SK-N-SH treated with all-trans-retinoic acid at 6 μM for 48 hours (cell line): ENCODE measurements at regions not wholly inside any gene's neighbourhood (a gene's known extent, or its start where the extent isn't known, plus 50 kb on each side); places are given as distances from the start of the nearest gene placed in this dataset.
"Not testable (repeated sequence)": the region's sequence is repeated elsewhere in the genome, so short reads cannot be mapped to it uniquely, and the experiment has no call there.

Source experiments
- ATAC-seq: fragments of 200-7000 bp; cut with Tn5 transposase; 3 replicates; pipeline ENCODE4 v1.9.1; 2020; ENCODE audit warnings: mild to moderate bottlenecking, moderate library complexity
- ARNTL ChIP-seq: fragments of 450-650 bp; formaldehyde crosslinking; IDR thresholded peaks from 2 replicates; pipeline ENCODE4 v1.5.0; 2020; ENCODE audit warnings: low read depth, mild to moderate bottlenecking, moderate library complexity, borderline replicate concordance
- BACH2 ChIP-seq: fragments of 250-450 bp; sonication (Bioruptor Pico); IDR thresholded peaks from 2 replicates; pipeline ENCODE4 v1.9.0; 2021; ENCODE audit warnings: mild to moderate bottlenecking, borderline replicate concordance
- CSDC2 ChIP-seq: fragments of 250-450 bp; sonication (Bioruptor Pico); IDR thresholded peaks from 2 replicates; pipeline ENCODE4 v1.5.0; 2020; ENCODE audit warnings: mild to moderate bottlenecking, moderate library complexity
- CSRNP3 ChIP-seq: fragments of 250-450 bp; sonication (Bioruptor Pico); IDR thresholded peaks from 2 replicates; pipeline ENCODE4 v1.5.1; 2021; ENCODE audit warnings: mild to moderate bottlenecking, moderate library complexity
- ESRRG ChIP-seq: fragments of 250-450 bp; sonication (Bioruptor Pico); IDR thresholded peaks from 2 replicates; pipeline ENCODE4 v1.6.1; 2021; ENCODE audit warnings: mild to moderate bottlenecking
- GLIS3 ChIP-seq: fragments of 250-450 bp; sonication (Bioruptor Pico); IDR thresholded peaks from 2 replicates; pipeline ENCODE4 v1.5.0; 2020; ENCODE audit warnings: mild to moderate bottlenecking, moderate library complexity
- ISL1 ChIP-seq: fragments of 250-450 bp; sonication (Bioruptor Pico); IDR thresholded peaks from 2 replicates; pipeline ENCODE4 v2.1.2; 2022; ENCODE audit warnings: mild to moderate bottlenecking, moderate library complexity
- OSR1 ChIP-seq: fragments of 250-450 bp; sonication (Bioruptor Pico); IDR thresholded peaks from 2 replicates; pipeline ENCODE4 v1.8.0; 2022; ENCODE audit warnings: moderate library complexity, mild to moderate bottlenecking, inconsistent platforms
- PATZ1 ChIP-seq: fragments of 250-450 bp; sonication (Bioruptor Pico); IDR thresholded peaks from 2 replicates; pipeline ENCODE4 v1.8.0; 2020; ENCODE audit warnings: mild to moderate bottlenecking, moderate library complexity, borderline replicate concordance
- POU6F1 ChIP-seq: fragments of 250-450 bp; sonication (Bioruptor Pico); IDR thresholded peaks from 2 replicates; pipeline ENCODE4 v1.8.0; 2021; ENCODE audit warnings: low read depth, mild to moderate bottlenecking, moderate library complexity, borderline replicate concordance
- PPARA ChIP-seq: fragments of 250-450 bp; sonication (Bioruptor Pico); IDR thresholded peaks from 2 replicates; pipeline ENCODE4 v1.5.0; 2020; ENCODE audit warnings: mild to moderate bottlenecking, borderline replicate concordance
- RARB ChIP-seq: fragments of 250-450 bp; sonication (Bioruptor Pico); IDR thresholded peaks from 2 replicates; pipeline ENCODE4 v1.8.0; 2021; ENCODE audit warnings: mild to moderate bottlenecking, moderate library complexity
- TCF4 ChIP-seq: fragments of 250-450 bp; sonication (Bioruptor Pico); IDR thresholded peaks from 2 replicates; pipeline ENCODE4 v1.8.0; 2021; ENCODE audit warnings: mild to moderate bottlenecking, moderate library complexity, borderline replicate concordance
- TOX ChIP-seq: fragments of 250-450 bp; sonication (Bioruptor Pico); IDR thresholded peaks from 2 replicates; pipeline ENCODE4 v1.8.0; 2021; ENCODE audit warnings: mild to moderate bottlenecking, moderate library complexity, borderline replicate concordance
- TSHZ2 ChIP-seq: fragments of 250-450 bp; sonication (Bioruptor Pico); IDR thresholded peaks from 2 replicates; pipeline ENCODE4 v1.5.0; 2020; ENCODE audit warnings: mild to moderate bottlenecking, moderate library complexity
- ZC3H10 ChIP-seq: fragments of 250-450 bp; sonication (Bioruptor Pico); IDR thresholded peaks from 2 replicates; pipeline ENCODE4 v1.5.1; 2021; ENCODE audit warnings: mild to moderate bottlenecking, moderate library complexity
- ZFP3 ChIP-seq: fragments of 250-450 bp; sonication (Bioruptor Pico); IDR thresholded peaks from 2 replicates; pipeline ENCODE4 v1.5.0; 2020; ENCODE audit warnings: mild to moderate bottlenecking, moderate library complexity
- ZFP30 ChIP-seq: fragments of 450-650 bp; formaldehyde crosslinking; IDR thresholded peaks from 2 replicates; pipeline ENCODE4 v1.5.0; 2022; ENCODE audit warnings: mild to moderate bottlenecking, moderate library complexity
- ZNF565 ChIP-seq: fragments of 450-650 bp; formaldehyde crosslinking; conservative IDR thresholded peaks from 2 replicates; pipeline ENCODE4 v1.5.0; 2020; ENCODE audit warnings: low read depth, mild to moderate bottlenecking, moderate library complexity
- ZNF70 ChIP-seq: fragments of 450-650 bp; formaldehyde crosslinking; IDR thresholded peaks from 2 replicates; pipeline ENCODE4 v1.5.0; 2020; ENCODE audit warnings: mild to moderate bottlenecking, moderate library complexity
- ZNF8 ChIP-seq: fragments of 450-650 bp; formaldehyde crosslinking; IDR thresholded peaks from 2 replicates; pipeline ENCODE4 v1.5.0; 2020; ENCODE audit warnings: mild to moderate bottlenecking, moderate library complexity

GRCh38 chr2:113361051-113361450 lies 76.4 kb upstream of the ZNG1B start (continued):
- TF ChIP-seq PATZ1 (no peak), POU6F1 (CRISPR knock-in tag) (no peak), ZFP30 (no peak)

- ATAC-seq: no peak
- TF ChIP-seq ZNF70 (CRISPR knock-in tag): no peak
- no peak for TF ChIP-seq OSR1
- no peak for TF ChIP-seq BACH2
- no peak for TF ChIP-seq ESRRG (CRISPR knock-in tag)
- TF ChIP-seq CSDC2 (CRISPR knock-in tag): no peak
- TF ChIP-seq ZFP3 (CRISPR knock-in tag): no peak
- TF ChIP-seq TCF4 (CRISPR knock-in tag): no peak
- no peak for TF ChIP-seq PATZ1
- TF ChIP-seq TSHZ2 (CRISPR knock-in tag): no peak
- no peak for TF ChIP-seq GLIS3 (CRISPR knock-in tag)
- no peak for TF ChIP-seq ISL1 (CRISPR knock-in tag)
- TF ChIP-seq ZNF8 (CRISPR knock-in tag): no peak
- no peak for TF ChIP-seq CSRNP3 (CRISPR knock-in tag)
- no peak for TF ChIP-seq ARNTL (CRISPR knock-in tag)
- TF ChIP-seq TOX (CRISPR knock-in tag): no peak
- TF ChIP-seq POU6F1 (CRISPR knock-in tag): no peak
- no peak for TF ChIP-seq ZNF565
- no peak for TF ChIP-seq RARB (CRISPR knock-in tag)
- TF ChIP-seq PPARA: no peak
- TF ChIP-seq ZC3H10 (CRISPR knock-in tag): no peak
Measured at GRCh38 chr2:113357071-113357470, 78.3 kb upstream of the PAX8 start.

- ATAC-seq: not testable (repeated sequence)
Measured at GRCh38 chr2:113356284-113356683, 77.6 kb upstream of the PAX8 start.

- ATAC-seq: not testable (repeated sequence)
Measured at GRCh38 chr2:113355339-113356015, 76.8 kb upstream of the PAX8 start.
